ENCODE measurements at regions not wholly inside any gene's neighbourhood (a gene's known extent, or its start where the extent isn't known, plus 50 kb on each side); places are given as distances from the start of the nearest gene placed in this dataset.

GRCh38 chr6:14187406-14187805, 69.8 kb downstream of the CD83 start:
- no peak for DNase-seq

GRCh38 chr6:14189074-14189473, 71.5 kb downstream of the CD83 start:
- no peak for DNase-seq

DNA sequence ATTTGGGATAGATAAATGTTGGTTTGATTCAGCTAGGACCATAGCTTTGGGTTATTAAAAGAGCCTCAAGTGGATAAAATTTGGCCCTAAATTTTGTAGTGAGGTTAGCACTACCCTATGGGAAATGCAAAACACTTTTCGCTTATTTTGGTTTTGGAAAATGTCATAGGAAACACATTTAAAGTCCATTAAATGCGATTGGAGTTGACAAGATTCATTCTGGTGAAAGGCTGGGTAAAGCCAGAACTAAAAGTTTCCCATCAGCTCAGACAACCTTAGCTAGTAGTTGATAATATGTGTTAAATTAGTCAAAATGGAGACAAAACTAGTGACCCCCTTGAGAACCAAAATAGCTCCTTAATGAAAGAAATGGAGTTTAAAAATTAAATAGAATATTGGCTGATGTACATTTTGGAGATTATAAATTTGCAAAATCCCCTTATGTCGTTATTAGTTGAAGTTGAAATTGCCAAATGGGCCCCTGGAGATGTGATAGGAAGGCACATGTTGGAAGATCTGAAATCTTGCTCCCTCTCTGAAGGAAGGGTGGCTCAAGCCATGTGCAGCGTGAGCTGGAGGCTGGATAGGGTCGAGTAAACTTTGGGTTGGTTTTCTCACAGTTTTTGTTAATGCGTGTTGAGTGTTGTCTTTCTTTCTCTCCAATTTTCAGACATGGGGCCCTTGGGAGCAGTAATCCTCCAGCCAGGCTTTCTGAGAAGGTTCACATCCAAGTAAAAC, 72.8 kb downstream of the CD83 start:
- no peak for DNase-seq

DNA sequence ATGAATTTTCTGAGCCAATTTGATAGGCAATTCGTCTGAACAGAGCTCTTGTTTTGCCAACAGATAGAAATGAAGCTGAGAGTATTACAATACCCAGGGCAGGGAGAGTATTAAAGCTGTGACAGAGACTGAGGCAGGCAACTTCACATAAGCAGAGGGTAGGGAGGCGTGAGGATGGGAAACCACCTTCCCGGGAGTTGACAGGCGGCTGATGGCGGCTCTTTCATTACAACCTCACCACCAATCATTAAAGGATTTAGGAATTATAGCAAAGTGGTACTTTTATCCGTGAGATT, 73.3 kb downstream of the CD83 start:
- no peak for DNase-seq

DNA sequence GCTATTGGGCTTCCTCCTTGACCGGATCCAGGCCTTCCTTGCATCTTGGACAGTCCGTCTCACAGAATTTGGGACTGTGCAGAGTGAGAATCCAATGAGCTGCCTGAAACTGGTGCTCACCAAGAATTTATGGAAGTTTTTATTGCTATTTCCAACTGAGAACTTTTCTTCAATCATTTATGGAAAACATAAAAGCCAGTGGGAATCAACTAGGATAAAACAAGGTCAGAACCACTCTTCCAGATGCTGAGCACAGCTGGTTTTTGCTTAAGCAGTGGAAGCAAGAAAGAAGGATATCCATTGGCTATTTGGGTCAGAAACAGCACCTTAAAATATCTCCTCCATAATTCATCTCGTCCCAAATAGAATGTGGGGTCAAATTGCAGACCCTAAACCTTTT, 74.2 kb downstream of the CD83 start:
- DNase-seq = no peak

DNA sequence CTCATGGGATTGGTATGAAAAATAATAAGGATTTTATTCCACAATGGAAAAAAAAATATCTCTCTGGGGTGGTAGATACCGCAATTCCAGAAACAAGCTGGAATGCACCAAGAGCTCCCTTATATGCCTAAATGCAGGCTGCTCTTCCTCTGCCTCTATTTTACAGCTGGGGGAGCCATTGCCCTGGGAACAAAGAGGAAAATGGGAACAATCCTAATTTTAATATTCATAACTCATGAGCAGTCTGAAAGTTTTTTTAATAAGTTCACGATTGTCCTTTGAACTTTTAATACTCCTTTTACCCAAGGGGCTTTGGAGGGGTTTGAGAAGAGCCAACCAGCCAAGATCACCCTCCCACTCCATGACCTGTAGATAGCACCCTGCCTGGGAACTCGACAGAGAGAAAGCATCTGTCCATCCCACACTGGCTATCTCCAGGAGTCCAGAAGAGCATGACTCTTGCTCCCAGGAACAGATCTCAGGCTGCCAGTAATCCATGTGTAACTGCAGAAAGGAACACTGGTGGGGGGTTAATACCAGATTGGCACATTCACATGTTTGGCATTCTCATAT, 74.7 kb downstream of the CD83 start:
- DNase-seq = no peak

- DNase-seq = no peak
Measured at GRCh38 chr6:14193524-14193923, 76.0 kb downstream of the CD83 start.

- DNase-seq = no peak
Measured at GRCh38 chr6:14194483-14194882, 76.9 kb downstream of the CD83 start.

DNA sequence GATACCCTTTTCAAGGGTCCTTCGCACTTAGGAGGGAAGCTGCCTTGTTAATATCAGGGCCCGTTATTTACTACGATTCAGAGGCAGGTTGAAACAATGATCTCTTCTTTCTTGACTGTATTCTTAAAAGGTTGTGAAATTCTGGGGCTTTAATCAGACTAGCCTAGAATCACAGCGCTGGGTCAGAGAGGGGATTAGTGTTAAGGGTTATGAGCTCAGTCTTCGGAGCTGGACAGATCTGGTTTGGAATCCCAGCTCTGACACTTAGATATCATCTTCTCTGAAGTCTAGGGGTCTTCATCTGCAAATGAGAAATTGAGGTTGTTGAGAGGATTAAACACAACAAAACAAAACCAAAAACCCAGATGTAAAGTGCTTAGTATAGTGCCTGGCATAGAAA, 77.4 kb downstream of the CD83 start:
- DNase-seq = no peak

- DNase-seq = no peak
Measured at GRCh38 chr6:14196026-14196425, 78.5 kb downstream of the CD83 start.

- no peak for DNase-seq
Measured at GRCh38 chr6:14197118-14197517, 79.5 kb downstream of the CD83 start.

GRCh38 chr6:14200047-14200446, 82.5 kb downstream of the CD83 start:
- DNase-seq = no peak

- no peak for DNase-seq
Measured at GRCh38 chr6:14202947-14203346, 85.4 kb downstream of the CD83 start.

GRCh38 chr6:14206391-14206790, 88.8 kb downstream of the CD83 start:
- no peak for DNase-seq

DNA sequence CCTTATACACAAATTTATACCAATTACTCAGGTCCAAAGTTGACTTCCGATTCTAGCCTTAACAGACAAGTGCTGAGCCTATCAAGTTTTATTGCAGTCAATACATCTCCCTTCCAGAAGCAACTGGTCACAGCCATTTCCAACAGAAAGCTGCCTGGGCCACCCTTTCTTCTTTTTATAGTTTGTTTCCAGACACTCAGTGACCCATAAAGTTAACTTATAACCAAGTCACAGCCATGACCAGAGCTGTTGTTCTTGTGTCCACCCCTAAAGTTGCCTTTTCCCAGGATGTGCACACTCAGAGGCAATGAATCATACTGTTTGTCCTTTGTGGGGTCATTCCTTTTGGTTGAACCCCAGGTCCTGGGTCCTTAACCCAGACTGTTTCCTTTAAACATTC, 89.9 kb downstream of the CD83 start:
- DNase-seq = no peak

DNA sequence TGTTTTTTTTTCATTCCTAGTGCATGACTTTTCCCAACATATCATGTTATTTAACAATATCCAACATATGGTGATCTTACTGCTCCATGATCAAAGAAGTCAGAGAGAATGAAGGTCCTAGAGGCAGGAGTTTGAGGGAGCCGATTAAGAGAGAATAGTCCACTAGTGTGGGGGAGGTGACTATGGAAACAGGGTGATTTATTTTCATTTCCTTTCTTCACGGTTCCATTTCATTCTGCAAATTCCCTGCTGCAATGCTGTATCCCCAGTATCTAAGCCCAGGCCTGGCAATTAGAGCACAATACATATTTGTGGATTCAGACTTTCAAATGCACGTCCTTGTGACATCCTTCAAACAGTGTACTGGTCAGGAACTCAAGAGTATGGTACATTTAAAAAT, 91.4 kb downstream of the CD83 start:
- no peak for DNase-seq

GRCh38 chr6:14210077-14210476, 92.5 kb downstream of the CD83 start:
- DNase-seq = peak in 2 of 14 donors; percentile 8 to 76

GRCh38 chr6:14210663-14211561, 93.3 kb downstream of the CD83 start:
- peak; percentile 54 to 95 (median 88) for DNase-seq

DNA sequence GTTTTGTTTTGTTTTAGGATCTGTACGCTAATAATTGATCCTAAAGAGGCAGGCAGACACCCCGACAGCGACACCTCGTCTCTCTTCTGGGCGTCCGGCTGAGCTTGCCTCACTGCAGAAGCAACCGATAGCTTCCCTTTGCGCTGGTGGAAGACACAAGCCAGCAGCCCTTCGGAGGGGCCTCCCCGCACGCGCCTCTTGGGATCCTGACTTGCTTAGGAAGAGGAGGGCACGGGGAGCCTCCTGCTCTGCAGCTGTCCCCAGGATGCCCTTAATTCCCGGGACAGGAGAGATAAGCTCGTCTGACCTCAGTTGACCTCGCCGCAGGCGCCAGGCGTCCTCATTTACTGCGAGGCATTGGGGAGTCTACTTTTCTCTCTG, 94.0 kb downstream of the CD83 start:
- peak in 3 of 14 donors; percentile 48 to 64 (median 58) for DNase-seq

DNA sequence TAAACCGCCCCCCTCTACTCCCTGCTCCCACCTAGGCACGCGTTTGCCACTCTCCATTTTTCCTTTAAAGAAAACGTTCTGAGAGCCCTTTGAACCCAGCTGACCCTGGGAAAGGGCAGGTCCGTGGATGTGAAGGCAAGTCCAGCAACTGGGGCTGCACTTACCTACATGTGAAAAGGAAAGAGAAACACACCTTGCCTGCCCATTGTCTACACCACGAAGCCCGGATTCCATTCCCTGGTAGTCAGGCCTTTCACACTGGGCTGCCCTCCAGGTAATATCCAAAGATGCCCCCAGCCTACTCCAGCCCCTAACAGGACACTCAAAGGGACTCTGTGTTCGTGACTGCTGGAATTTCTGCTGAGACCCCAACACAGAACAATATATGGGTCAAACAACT, 94.4 kb downstream of the CD83 start:
- DNase-seq = no peak

- no peak for DNase-seq
Measured at GRCh38 chr6:14212632-14213031, 95.1 kb downstream of the CD83 start.

GRCh38 chr6:14216946-14217684, 99.5 kb downstream of the CD83 start:
- DNase-seq = no peak

Measured in C1 segment of cervical spinal cord (tissue), 14 donors.